Bronchial epithelial cell (primary cell): ENCODE measurements at regions not wholly inside any gene's neighbourhood (a gene's known extent, or its start where the extent isn't known, plus 50 kb on each side); places are given as distances from the start of the nearest gene placed in this dataset.

Experiments
- DNase-seq: peaks from one replicate; pipeline ENCODE4 v3.0.0-alpha.2; 2010; ENCODE audit warnings: low read depth
- FAIRE-seq: peaks from 2 replicates; lab custom pipeline; 2011; peaks lifted over from hg19 to GRCh38; lab: Jason Lieb, UNC
- H3K27me3 ChIP-seq: 2 replicates; pipeline ENCODE4 v1.5.1; 2011; ENCODE audit warnings: low read length; ENCODE audit not compliant: control insufficient read depth, insufficient read depth
- H3K36me3 ChIP-seq: 2 replicates; pipeline ENCODE4 v1.5.1; 2011; ENCODE audit warnings: low read length; ENCODE audit not compliant: control insufficient read depth, insufficient read depth
- H3K4me3 ChIP-seq: 2 replicates; pipeline ENCODE4 v1.5.1; 2011; ENCODE audit warnings: mild to moderate bottlenecking, low read depth, low read length, control low read depth
- CTCF ChIP-seq: IDR thresholded peaks from 2 replicates; pipeline ENCODE4 v1.5.1; 2011; ENCODE audit warnings: mild to moderate bottlenecking, moderate library complexity, low read length, control low read depth, inconsistent platforms; ENCODE audit not compliant: insufficient read depth, severe bottlenecking

- DNase-seq, result no peak
- H3K36me3 ChIP-seq, result peaks cover 2% of the 10 kb centered on the region
- H3K4me3 ChIP-seq, result no peak overlapping the region
- H3K27me3 ChIP-seq, result no peaks in the 10 kb centered on the region
- no peak for TF ChIP-seq CTCF
- FAIRE-seq, result no peak
Observed at GRCh38 chr14:71388336-71388735, 481.1 kb downstream of the PCNX1 start.

GRCh38 chr14:71388862-71389261 is 481.6 kb downstream of the PCNX1 start:
- no peak for FAIRE-seq
- no peak for DNase-seq
- Histone ChIP-seq H3K27me3 (no peaks in the 10 kb centered on the region), H3K36me3 (peaks cover 2% of the 10 kb centered on the region), H3K4me3 (no peak overlapping the region)
- TF ChIP-seq CTCF, result no peak

GRCh38 chr14:71394386-71394785 is 487.1 kb downstream of the PCNX1 start:
- Histone ChIP-seq H3K36me3 (no peaks in the 10 kb centered on the region), H3K27me3 (no peaks in the 10 kb centered on the region), H3K4me3 (no peak overlapping the region)
- DNase-seq, result no peak
- no peak for FAIRE-seq
- no peak for TF ChIP-seq CTCF

GRCh38 chr14:71395151-71395604 is 487.9 kb downstream of the PCNX1 start:
- no peak for FAIRE-seq
- no peak for TF ChIP-seq CTCF
- DNase-seq, result peak; percentile 35

GRCh38 chr14:71395636-71396035 is 488.4 kb downstream of the PCNX1 start:
- H3K36me3 ChIP-seq, result no peaks in the 10 kb centered on the region
- FAIRE-seq, result no peak
- H3K27me3 ChIP-seq, result no peaks in the 10 kb centered on the region
- DNase-seq, result no peak
- H3K4me3 ChIP-seq, result no peak overlapping the region
- TF ChIP-seq CTCF, result no peak

More at GRCh38 chr14:71395151-71395604, 487.9 kb downstream of the PCNX1 start:
- H3K27me3 ChIP-seq, result no peaks in the 10 kb centered on the region
- H3K4me3 ChIP-seq, result no peak overlapping the region
- H3K36me3 ChIP-seq, result no peaks in the 10 kb centered on the region

- no peaks in the 10 kb centered on the region for H3K27me3 ChIP-seq
- H3K36me3 ChIP-seq, result no peaks in the 10 kb centered on the region
- FAIRE-seq (no peak), DNase-seq (no peak)
- H3K4me3 ChIP-seq, result no peak overlapping the region
- TF ChIP-seq CTCF, result no peak
Observed at GRCh38 chr14:71396050-71396677, 488.9 kb downstream of the PCNX1 start.
